GM23338 (cell line): ENCODE measurements at regions not wholly inside any gene's neighbourhood (a gene's known extent, or its start where the extent isn't known, plus 50 kb on each side); places are given as distances from the start of the nearest gene placed in this dataset.

ENCODE experiments used
- CREB1 ChIP-seq: fragments of 250-450 bp; sonication (Bioruptor Pico); IDR thresholded peaks from 2 replicates; pipeline ENCODE4 v1.5.0; 2020; ENCODE audit warnings: low read depth, mild to moderate bottlenecking, moderate library complexity
- CTCF ChIP-seq, 2 experiments: fragments of 200-600 bp in 1 of 2; sonication (generic) in 1 of 2; conservative IDR thresholded peaks; 2 replicates each; pipeline versions ENCODE4 v1.5.1 to v1.6.1; 2016 to 2017; ENCODE audit warnings: antibody characterized with exemption in 2 of 2, low read depth in 2 of 2, mild to moderate bottlenecking in 2 of 2, moderate library complexity in 1 of 2
- EZH2 ChIP-seq: fragments of 200-600 bp; sonication (generic); IDR thresholded peaks from one replicate; pipeline ENCODE4 v1.8.0; 2017; ENCODE audit warnings: antibody characterized with exemption, mild to moderate bottlenecking, low read depth; ENCODE audit not compliant: unreplicated experiment
- POLR2AphosphoS5 ChIP-seq: IDR thresholded peaks from 2 replicates; pipeline ENCODE4 v1.6.1; 2016; ENCODE audit warnings: antibody characterized with exemption, low read depth
- REST ChIP-seq: IDR thresholded peaks from one replicate; pipeline ENCODE4 v1.6.1; 2018; ENCODE audit warnings: antibody characterized with exemption; ENCODE audit not compliant: unreplicated experiment

GRCh38 chr15:36183201-36183600 lies 396.2 kb upstream of the CDIN1 start:
- no peak for TF ChIP-seq EZH2
- no peak for TF ChIP-seq CTCF (conservative IDR thresholded peaks at IDR 0.05; ENCODE audit: low read depth in 2 of 2)
- no peak for TF ChIP-seq POLR2AphosphoS5
- TF ChIP-seq REST: no peak
- TF ChIP-seq CREB1 (CRISPR knock-in tag): no peak
